GM12878 (cell line): ENCODE measurements at regions not wholly inside any gene's neighbourhood (a gene's known extent, or its start where the extent isn't known, plus 50 kb on each side); places are given as distances from the start of the nearest gene placed in this dataset.

Experiments
- ATAC-seq: fragments of 200-7000 bp; cut with Tn5 transposase; 3 replicates; pipeline ENCODE4 v1.9.1; 2020; ENCODE audit warnings: mild to moderate bottlenecking, moderate library complexity
- BruUV-seq: library from RNA; stranded (reverse); fragments of 400-500 nt; replicated peaks from 2 replicates; lab custom pipeline; 2021; lab: Mats Ljungman, UMichigan
- CTCF ChIA-PET: fragments of 300-600 bp; sonication (Branson Sonifier 250); formaldehyde crosslinking; extraction: SDS; loops from one replicate; lab custom pipeline; 2021; ENCODE audit warnings: inconsistent platforms; lab: Yijun Ruan, JAX
- POLR2A ChIA-PET: fragments of 350-600 bp; formaldehyde crosslinking; extraction: SDS; loops from one replicate; lab custom pipeline; 2021; ENCODE audit warnings: inconsistent platforms; lab: Charles Lee
- RAD21 ChIA-PET: fragments of 300-600 bp; sonication (Branson Sonifier 250); formaldehyde crosslinking; loops from one replicate; lab custom pipeline; 2023; ENCODE audit warnings: antibody characterized with exemption; ENCODE audit not compliant: unreplicated experiment; lab: Charles Lee
- SMC1A ChIA-PET: fragments of 300-600 bp; sonication (Branson Sonifier 250); formaldehyde crosslinking; loops from one replicate; lab custom pipeline; 2023; ENCODE audit not compliant: unreplicated experiment, uncharacterized antibody; lab: Charles Lee
- DNase-seq: peaks from one replicate; pipeline ENCODE4 v3.0.0-alpha.2; 2011; ENCODE audit warnings: low read depth, low spot score
- FAIRE-seq: peaks from 3 replicates; lab custom pipeline; 2011; peaks lifted over from hg19 to GRCh38; lab: Jason Lieb, UNC
- H2AFZ ChIP-seq: 2 replicates; pipeline ENCODE4 v1.6.0; 2011; ENCODE audit warnings: low read depth, low read length, control low read depth; ENCODE audit not compliant: control insufficient read depth
- H3K27ac ChIP-seq: 2 replicates; pipeline ENCODE4 v1.5.1; 2011; ENCODE audit warnings: control low read depth; ENCODE audit not compliant: control insufficient read depth, insufficient read depth
- H3K27me3 ChIP-seq, 2 experiments: replicated peaks in 1 of 2; 2 replicates each; pipeline versions ENCODE4 v1.6.0 to v1.6.1; 2011; ENCODE audit warnings: low read length in 1 of 2; ENCODE audit not compliant: control insufficient read depth in 2 of 2, insufficient read depth in 2 of 2
- H3K36me3 ChIP-seq, 2 experiments: 2 replicates each; pipeline ENCODE4 v1.5.1; 2011; ENCODE audit warnings: low read length in 1 of 2; ENCODE audit not compliant: control insufficient read depth in 2 of 2, insufficient read depth in 2 of 2
- H3K4me1 ChIP-seq: 2 replicates; pipeline ENCODE4 v1.6.1; 2011; ENCODE audit warnings: mild to moderate bottlenecking, low read length, moderate library complexity, mixed read lengths; ENCODE audit not compliant: control insufficient read depth, insufficient read depth
- H3K4me2 ChIP-seq: 2 replicates; pipeline ENCODE4 v1.6.0; 2011; ENCODE audit warnings: control low read depth; ENCODE audit not compliant: control insufficient read depth, insufficient read depth
- H3K4me3 ChIP-seq: fragments of 200-600 bp; sonication (generic); 2 replicates; pipeline ENCODE4 v1.5.1; 2016
- H3K79me2 ChIP-seq: 2 replicates; pipeline ENCODE4 v1.6.0; 2011; ENCODE audit warnings: low read length; ENCODE audit not compliant: control insufficient read depth, insufficient read depth
- H3K9ac ChIP-seq: 2 replicates; pipeline ENCODE4 v1.8.0; 2011; ENCODE audit warnings: low read length, control low read depth, mixed read lengths; ENCODE audit not compliant: control insufficient read depth, insufficient read depth
- H3K9me3 ChIP-seq: replicated peaks from 3 replicates; pipeline ENCODE4 v1.5.1; 2011; ENCODE audit warnings: mild to moderate bottlenecking, low read length; ENCODE audit not compliant: control insufficient read depth, insufficient read depth
- H4K20me1 ChIP-seq: 2 replicates; pipeline ENCODE4 v1.6.0; 2011; ENCODE audit not compliant: control insufficient read depth, insufficient read depth
- FOS ChIP-seq: IDR thresholded peaks from 3 replicates; pipeline ENCODE4 v1.6.1; 2011; ENCODE audit warnings: borderline replicate concordance; ENCODE audit not compliant: insufficient read length; ENCODE audit errors: extremely low read depth
- NFYA ChIP-seq: IDR thresholded peaks from 2 replicates; pipeline ENCODE4 v1.6.1; 2011; ENCODE audit warnings: low read depth, mild to moderate bottlenecking, low read length, improper control_type of control experiment, borderline replicate concordance
- RELB ChIP-seq: fragments of 450-650 bp; IDR thresholded peaks from 2 replicates; pipeline ENCODE4 v1.6.1; 2017; ENCODE audit warnings: low read depth, mild to moderate bottlenecking, moderate library complexity
- TAF1 ChIP-seq: IDR thresholded peaks from 2 replicates; pipeline ENCODE4 v1.6.1; 2011; ENCODE audit warnings: mild to moderate bottlenecking, low read depth, low read length, borderline replicate concordance
- WGBS: methylation state at CpG from one replicate; pipeline ENCODE4 v1.1.6; 2016; ENCODE audit warnings: low lambda C conversion rate; ENCODE audit not compliant: insufficient replicate concordance, insufficient coverage; ENCODE audit errors: missing lambda C conversion rate; 5-methylcytosine and 5-hydroxymethylcytosine counted together
- in situ Hi-C: fragments of 300-500 bp; cut with MboI; formaldehyde crosslinking; loops from 9 replicates; pipeline ENCODE4 v1.14.3; 2018; ENCODE audit warnings: mixed read lengths
- intact Hi-C: fragments of 100-400 bp; cut with micrococcal nuclease; formaldehyde crosslinking; loops from one replicate; pipeline ENCODE4 v1.14.2; 2022; ENCODE audit not compliant: unreplicated experiment
- TF ChIP-seq, protein P1 (sequence below): fragments of 450-650 bp; IDR thresholded peaks from 2 replicates; pipeline ENCODE4 v1.6.1; 2017; ENCODE audit warnings: mild to moderate bottlenecking, low read depth, inconsistent platforms; ENCODE audit not compliant: poor library complexity, severe bottlenecking

DNA sequence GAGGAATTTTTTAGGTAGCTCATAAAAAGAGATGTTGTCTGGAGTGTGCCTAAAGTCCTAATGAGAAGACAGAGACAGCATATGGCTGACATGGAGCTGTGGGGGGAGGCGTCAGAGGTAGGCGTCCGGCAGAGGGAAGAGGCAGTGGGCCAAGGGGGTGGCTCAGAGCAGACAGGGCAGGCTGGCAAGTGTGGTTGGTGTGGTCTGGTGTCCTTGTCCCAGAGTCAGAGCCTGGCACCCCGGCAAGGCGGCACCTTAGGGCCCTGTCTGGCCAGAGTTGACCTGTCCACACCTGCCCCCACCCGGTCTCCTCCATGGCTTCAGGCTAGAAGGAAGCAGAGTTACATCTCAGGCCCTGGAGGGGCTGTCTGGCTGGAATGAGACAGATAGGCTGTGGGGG lies 220.3 kb upstream of the ZNF32 start:
- no peak overlapping the region for H3K27ac ChIP-seq
- BruUV-seq, result no TSS peak
- no peak for FAIRE-seq
- no peak overlapping the region for H3K9ac ChIP-seq
- H3K4me2 ChIP-seq, result no peak overlapping the region
- no peak overlapping the region for H3K4me3 ChIP-seq
- no peak for ATAC-seq
- H3K79me2 ChIP-seq, result no peaks in the 10 kb centered on the region
- ChIA-PET CTCF (no interaction called here), RAD21 (no interaction called here), POLR2A (no interaction called here), SMC1A (no interaction called here)
- intact Hi-C loops, result no loop called here
- no peaks in the 10 kb centered on the region for H3K4me1 ChIP-seq
- H3K27me3 ChIP-seq, result no peaks in the 10 kb centered on the region; a peak in 2 of 4 replicates
- no peak for DNase-seq
- H4K20me1 ChIP-seq, result no peaks in the 10 kb centered on the region
- no peaks in the 10 kb centered on the region for H3K36me3 ChIP-seq
- 54% methylated on average over 6 of the region's 6 CpGs for WGBS
- no peaks in the 10 kb centered on the region for H3K9me3 ChIP-seq
- in situ Hi-C loops, result loop anchor here (25.0 kb wide), 2 partner anchors 107 to 382 kb away; no protein-coding TSS in a partner anchor
- no peak for TF ChIP-seq NFYA
- TF ChIP-seq RELB, result no peak
- TF ChIP-seq TAF1, result no peak
- TF ChIP-seq, all 136 proteins: peak for 0
- no peak overlapping the region for H2AFZ ChIP-seq

DNA sequence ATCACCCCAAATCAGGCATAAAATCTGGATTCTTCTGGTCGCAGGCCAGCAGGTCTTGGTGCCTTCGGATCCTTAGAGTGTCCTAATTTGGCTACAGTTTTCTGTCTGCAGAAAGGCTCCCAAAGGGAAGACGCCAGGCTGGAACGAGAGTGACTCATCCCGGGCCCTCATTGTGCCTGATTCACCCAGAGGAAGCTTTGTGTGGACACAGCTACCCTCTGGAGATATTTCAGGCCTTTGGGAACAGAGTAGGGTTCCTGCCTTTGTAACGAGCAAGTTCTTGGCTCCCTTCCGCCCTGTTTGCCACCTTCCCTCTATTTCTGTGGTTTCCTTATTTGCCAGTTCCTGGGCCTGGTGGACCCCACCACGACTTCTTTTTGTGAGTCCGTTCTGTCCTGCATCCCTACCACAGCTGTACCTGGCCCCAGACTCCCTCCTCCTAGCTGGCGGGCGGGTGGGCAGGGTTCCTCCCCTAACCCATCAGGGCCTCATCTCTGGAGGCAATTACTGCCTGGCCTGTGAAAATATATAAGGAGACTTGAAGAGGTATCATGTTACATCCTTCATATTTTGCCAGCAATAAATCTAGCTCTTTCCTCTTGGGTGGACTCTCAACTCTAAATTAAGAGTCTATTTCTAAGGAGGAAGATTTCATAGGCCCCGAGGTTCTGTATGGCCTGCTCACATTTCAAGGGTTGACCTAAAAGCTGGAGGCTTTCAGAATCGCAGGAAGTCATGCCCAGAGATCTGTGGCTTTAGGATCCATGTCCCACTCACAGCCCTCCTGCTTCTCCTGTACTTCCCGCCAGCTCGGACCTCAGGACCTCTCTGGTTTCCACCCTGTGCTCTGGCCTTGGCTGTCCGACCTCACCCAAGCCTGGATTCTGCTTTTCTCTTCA lies 219.2 kb upstream of the ZNF32 start:
- H3K4me3 ChIP-seq, result no peak overlapping the region
- CTCF ChIA-PET, result no interaction called here
- 43% methylated on average over 14 of the region's 16 CpGs for WGBS
- H2AFZ ChIP-seq, result no peak overlapping the region
- no peak overlapping the region for H3K27ac ChIP-seq
- no TSS peak for BruUV-seq
- H3K9ac ChIP-seq, result no peak overlapping the region
- H3K4me2 ChIP-seq, result no peak overlapping the region
- SMC1A ChIA-PET, result interaction anchor here (1.3 kb wide), 1 partner anchor 10 kb away, joined by 3 read pairs; no protein-coding TSS in a partner anchor
- no peaks in the 10 kb centered on the region for H4K20me1 ChIP-seq
- DNase-seq (no peak), ATAC-seq (no peak), FAIRE-seq (no peak)
- no peaks in the 10 kb centered on the region for H3K36me3 ChIP-seq
- RAD21 ChIA-PET, result no interaction called here
- POLR2A ChIA-PET, result no interaction called here
- H3K4me1 ChIP-seq, result no peaks in the 10 kb centered on the region
- in situ Hi-C loops, result loop anchor here (25.0 kb wide), 2 partner anchors 106 to 381 kb away; no protein-coding TSS in a partner anchor
- no peaks in the 10 kb centered on the region; a peak in 1 of 4 replicates for H3K27me3 ChIP-seq
- intact Hi-C loops, result no loop called here
- no peaks in the 10 kb centered on the region for H3K9me3 ChIP-seq
- H3K79me2 ChIP-seq, result no peaks in the 10 kb centered on the region
- TF ChIP-seq, protein P1, sequence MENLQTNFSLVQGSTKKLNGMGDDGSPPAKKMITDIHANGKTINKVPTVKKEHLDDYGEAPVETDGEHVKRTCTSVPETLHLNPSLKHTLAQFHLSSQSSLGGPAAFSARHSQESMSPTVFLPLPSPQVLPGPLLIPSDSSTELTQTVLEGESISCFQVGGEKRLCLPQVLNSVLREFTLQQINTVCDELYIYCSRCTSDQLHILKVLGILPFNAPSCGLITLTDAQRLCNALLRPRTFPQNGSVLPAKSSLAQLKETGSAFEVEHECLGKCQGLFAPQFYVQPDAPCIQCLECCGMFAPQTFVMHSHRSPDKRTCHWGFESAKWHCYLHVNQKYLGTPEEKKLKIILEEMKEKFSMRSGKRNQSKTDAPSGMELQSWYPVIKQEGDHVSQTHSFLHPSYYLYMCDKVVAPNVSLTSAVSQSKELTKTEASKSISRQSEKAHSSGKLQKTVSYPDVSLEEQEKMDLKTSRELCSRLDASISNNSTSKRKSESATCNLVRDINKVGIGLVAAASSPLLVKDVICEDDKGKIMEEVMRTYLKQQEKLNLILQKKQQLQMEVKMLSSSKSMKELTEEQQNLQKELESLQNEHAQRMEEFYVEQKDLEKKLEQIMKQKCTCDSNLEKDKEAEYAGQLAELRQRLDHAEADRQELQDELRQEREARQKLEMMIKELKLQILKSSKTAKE, result no peak
- TF ChIP-seq FOS, result no peak
